GM21423 (cell line): ENCODE measurements at regions not wholly inside any gene's neighbourhood (a gene's known extent, or its start where the extent isn't known, plus 50 kb on each side); places are given as distances from the start of the nearest gene placed in this dataset.

ENCODE experiments used
- ATAC-seq: cut with Tn5 transposase; IDR thresholded peaks from one replicate; pipeline ENCODE4 v1.9.1; 2021; ENCODE audit warnings: mild to moderate bottlenecking, moderate library complexity; ENCODE audit not compliant: unreplicated experiment

- ATAC-seq, result no peak
These were observed 166.0 kb upstream of the MDFIC start for GRCh38 chr7:114755856-114756255.

GRCh38 chr7:114758661-114759227, 163.2 kb upstream of the MDFIC start:
- ATAC-seq, result no peak

GRCh38 chr7:114759347-114760062, 162.4 kb upstream of the MDFIC start:
- no peak for ATAC-seq

GRCh38 chr7:114760477-114760876, 161.4 kb upstream of the MDFIC start:
- ATAC-seq, result no peak

GRCh38 chr7:114761973-114762372, 159.9 kb upstream of the MDFIC start:
- ATAC-seq, result no peak

GRCh38 chr7:114765331-114766040, 156.4 kb upstream of the MDFIC start:
- no peak for ATAC-seq

- ATAC-seq, result no peak
These were observed 155.9 kb upstream of the MDFIC start for GRCh38 chr7:114766041-114766356.

GRCh38 chr7:114777288-114777687, 144.6 kb upstream of the MDFIC start:
- ATAC-seq, result no peak

GRCh38 chr7:114783508-114783907, 138.4 kb upstream of the MDFIC start:
- ATAC-seq, result no peak

GRCh38 chr7:114784177-114784576, 137.7 kb upstream of the MDFIC start:
- no peak for ATAC-seq

GRCh38 chr7:114784746-114785145, 137.1 kb upstream of the MDFIC start:
- no peak for ATAC-seq

- no peak for ATAC-seq
These were observed 136.4 kb upstream of the MDFIC start for GRCh38 chr7:114785496-114785895.

- no peak for ATAC-seq
These were observed 135.4 kb upstream of the MDFIC start for GRCh38 chr7:114786455-114786854.

GRCh38 chr7:114787556-114787955, 134.3 kb upstream of the MDFIC start:
- no peak for ATAC-seq

GRCh38 chr7:114788706-114789105, 133.2 kb upstream of the MDFIC start:
- ATAC-seq, result no peak

GRCh38 chr7:114789161-114789560, 132.7 kb upstream of the MDFIC start:
- no peak for ATAC-seq

- no peak for ATAC-seq
These were observed 132.0 kb upstream of the MDFIC start for GRCh38 chr7:114789871-114790311.

- no peak for ATAC-seq
These were observed 131.4 kb upstream of the MDFIC start for GRCh38 chr7:114790521-114790920.

GRCh38 chr7:114791771-114792170, 130.1 kb upstream of the MDFIC start:
- no peak for ATAC-seq

- no peak for ATAC-seq
These were observed 128.6 kb upstream of the MDFIC start for GRCh38 chr7:114793155-114793845.

GRCh38 chr7:114795475-114795874, 126.4 kb upstream of the MDFIC start:
- ATAC-seq, result no peak

- no peak for ATAC-seq
These were observed 122.3 kb upstream of the MDFIC start for GRCh38 chr7:114799628-114800028.
